GM12878 (cell line): ENCODE measurements at regions not wholly inside any gene's neighbourhood (a gene's known extent, or its start where the extent isn't known, plus 50 kb on each side); places are given as distances from the start of the nearest gene placed in this dataset.

Source experiments
- ATAC-seq: fragments of 200-7000 bp; cut with Tn5 transposase; 3 replicates; pipeline ENCODE4 v1.9.1; 2020; ENCODE audit warnings: mild to moderate bottlenecking, moderate library complexity
- BruUV-seq: library from RNA; stranded (reverse); fragments of 400-500 nt; replicated peaks from 2 replicates; lab custom pipeline; 2021; lab: Mats Ljungman, UMichigan
- CTCF ChIA-PET: fragments of 300-600 bp; sonication (Branson Sonifier 250); formaldehyde crosslinking; extraction: SDS; loops from one replicate; lab custom pipeline; 2021; ENCODE audit warnings: inconsistent platforms; lab: Yijun Ruan, JAX
- POLR2A ChIA-PET: fragments of 350-600 bp; formaldehyde crosslinking; extraction: SDS; loops from one replicate; lab custom pipeline; 2021; ENCODE audit warnings: inconsistent platforms; lab: Charles Lee
- RAD21 ChIA-PET: fragments of 300-600 bp; sonication (Branson Sonifier 250); formaldehyde crosslinking; loops from one replicate; lab custom pipeline; 2023; ENCODE audit warnings: antibody characterized with exemption; ENCODE audit not compliant: unreplicated experiment; lab: Charles Lee
- SMC1A ChIA-PET: fragments of 300-600 bp; sonication (Branson Sonifier 250); formaldehyde crosslinking; loops from one replicate; lab custom pipeline; 2023; ENCODE audit not compliant: unreplicated experiment, uncharacterized antibody; lab: Charles Lee
- DNase-seq: peaks from one replicate; pipeline ENCODE4 v3.0.0-alpha.2; 2011; ENCODE audit warnings: low read depth, low spot score
- FAIRE-seq: peaks from 3 replicates; lab custom pipeline; 2011; peaks lifted over from hg19 to GRCh38; lab: Jason Lieb, UNC
- H2AFZ ChIP-seq: 2 replicates; pipeline ENCODE4 v1.6.0; 2011; ENCODE audit warnings: low read depth, low read length, control low read depth; ENCODE audit not compliant: control insufficient read depth
- H3K27ac ChIP-seq: 2 replicates; pipeline ENCODE4 v1.5.1; 2011; ENCODE audit warnings: control low read depth; ENCODE audit not compliant: control insufficient read depth, insufficient read depth
- H3K27me3 ChIP-seq, 2 experiments: replicated peaks in 1 of 2; 2 replicates each; pipeline versions ENCODE4 v1.6.0 to v1.6.1; 2011; ENCODE audit warnings: low read length in 1 of 2; ENCODE audit not compliant: control insufficient read depth in 2 of 2, insufficient read depth in 2 of 2
- H3K36me3 ChIP-seq, 2 experiments: 2 replicates each; pipeline ENCODE4 v1.5.1; 2011; ENCODE audit warnings: low read length in 1 of 2; ENCODE audit not compliant: control insufficient read depth in 2 of 2, insufficient read depth in 2 of 2
- H3K4me1 ChIP-seq: 2 replicates; pipeline ENCODE4 v1.6.1; 2011; ENCODE audit warnings: mild to moderate bottlenecking, low read length, moderate library complexity, mixed read lengths; ENCODE audit not compliant: control insufficient read depth, insufficient read depth
- H3K4me2 ChIP-seq: 2 replicates; pipeline ENCODE4 v1.6.0; 2011; ENCODE audit warnings: control low read depth; ENCODE audit not compliant: control insufficient read depth, insufficient read depth
- H3K4me3 ChIP-seq: fragments of 200-600 bp; sonication (generic); 2 replicates; pipeline ENCODE4 v1.5.1; 2016
- H3K79me2 ChIP-seq: 2 replicates; pipeline ENCODE4 v1.6.0; 2011; ENCODE audit warnings: low read length; ENCODE audit not compliant: control insufficient read depth, insufficient read depth
- H3K9ac ChIP-seq: 2 replicates; pipeline ENCODE4 v1.8.0; 2011; ENCODE audit warnings: low read length, control low read depth, mixed read lengths; ENCODE audit not compliant: control insufficient read depth, insufficient read depth
- H3K9me3 ChIP-seq: replicated peaks from 3 replicates; pipeline ENCODE4 v1.5.1; 2011; ENCODE audit warnings: mild to moderate bottlenecking, low read length; ENCODE audit not compliant: control insufficient read depth, insufficient read depth
- H4K20me1 ChIP-seq: 2 replicates; pipeline ENCODE4 v1.6.0; 2011; ENCODE audit not compliant: control insufficient read depth, insufficient read depth
- CEBPB ChIP-seq, 2 experiments: fragments of 150-350 bp in 1 of 2; IDR thresholded peaks; 2 replicates each; pipeline ENCODE4 v1.6.1; 2012 to 2014; ENCODE audit warnings: low read depth in 2 of 2, low read length in 2 of 2, borderline replicate concordance in 1 of 2, inconsistent platforms in 1 of 2
- E2F4 ChIP-seq: IDR thresholded peaks from 2 replicates; pipeline ENCODE4 v1.6.1; 2012; ENCODE audit warnings: low read depth, low read length, improper control_type of control experiment
- HDAC2 ChIP-seq: fragments of 200-600 bp; sonication (generic); IDR thresholded peaks from 2 replicates; pipeline ENCODE4 v1.6.1; 2017
- IRF4 ChIP-seq: IDR thresholded peaks from 2 replicates; pipeline ENCODE4 v1.6.1; 2011; ENCODE audit warnings: low read depth, low read length
- KAT2A ChIP-seq: conservative IDR thresholded peaks from 2 replicates; pipeline ENCODE4 v1.6.1; 2011; ENCODE audit warnings: low read depth, low read length; ENCODE audit not compliant: control insufficient read depth
- NFYB ChIP-seq: IDR thresholded peaks from 2 replicates; pipeline ENCODE4 v1.6.1; 2011; ENCODE audit warnings: low read depth, mild to moderate bottlenecking, low read length, improper control_type of control experiment, moderate library complexity; ENCODE audit not compliant: insufficient read depth
- POLR2A ChIP-seq: IDR thresholded peaks from 2 replicates; pipeline ENCODE4 v1.6.1; 2011; ENCODE audit warnings: low read depth, mild to moderate bottlenecking, low read length
- TBL1XR1 ChIP-seq: IDR thresholded peaks from 2 replicates; pipeline ENCODE4 v1.6.1; 2012; ENCODE audit warnings: low read depth, low read length, improper control_type of control experiment
- WRNIP1 ChIP-seq: IDR thresholded peaks from 2 replicates; pipeline ENCODE4 v1.6.1; 2011; ENCODE audit warnings: low read depth, low read length, improper control_type of control experiment, borderline replicate concordance
- ZBED1 ChIP-seq: IDR thresholded peaks from 2 replicates; pipeline ENCODE4 v1.6.1; 2016; ENCODE audit warnings: borderline replicate concordance
- ZNF207 ChIP-seq: fragments of 450-650 bp; IDR thresholded peaks from 2 replicates; pipeline ENCODE4 v1.6.1; 2014; ENCODE audit warnings: antibody characterized with exemption, mild to moderate bottlenecking, borderline replicate concordance
- WGBS: methylation state at CpG from one replicate; pipeline ENCODE4 v1.1.6; 2016; ENCODE audit warnings: low lambda C conversion rate; ENCODE audit not compliant: insufficient replicate concordance, insufficient coverage; ENCODE audit errors: missing lambda C conversion rate; 5-methylcytosine and 5-hydroxymethylcytosine counted together
- in situ Hi-C: fragments of 300-500 bp; cut with MboI; formaldehyde crosslinking; loops from 9 replicates; pipeline ENCODE4 v1.14.3; 2018; ENCODE audit warnings: mixed read lengths
- intact Hi-C: fragments of 100-400 bp; cut with micrococcal nuclease; formaldehyde crosslinking; loops from one replicate; pipeline ENCODE4 v1.14.2; 2022; ENCODE audit not compliant: unreplicated experiment

- CTCF ChIA-PET, result interaction anchor here (0.9 to 1.7 kb wide), 4 partner anchors 10 to 263 kb away, joined by 3 to 5 read pairs (median 4); no protein-coding TSS in a partner anchor
- Histone ChIP-seq H3K9me3 (no peaks in the 10 kb centered on the region), H2AFZ (no peak overlapping the region), H3K36me3 (no peaks in the 10 kb centered on the region), H3K9ac (no peak overlapping the region), H3K4me2 (no peak overlapping the region), H3K79me2 (no peaks in the 10 kb centered on the region), H3K4me1 (no peaks in the 10 kb centered on the region), H3K27ac (no peak overlapping the region), H3K27me3 (no peaks in the 10 kb centered on the region), H4K20me1 (no peaks in the 10 kb centered on the region), H3K4me3 (no peak overlapping the region)
- SMC1A ChIA-PET, result interaction anchor here (0.8 kb wide), 1 partner anchor 263 kb away, joined by 3 read pairs; no protein-coding TSS in a partner anchor
- RAD21 ChIA-PET, result interaction anchor here (0.7 kb wide), 1 partner anchor 121 kb away, joined by 3 read pairs; no protein-coding TSS in a partner anchor
- TF ChIP-seq KAT2A, result no peak
- TF ChIP-seq CEBPB (IDR thresholded peaks at IDR 0.05; ENCODE audit: borderline replicate concordance in 1 of 2, low read depth in 2 of 2, low read length in 2 of 2), result no peak
- TF ChIP-seq POLR2A, result no peak
- no peak for TF ChIP-seq NFYB
- no peak for TF ChIP-seq HDAC2
- TF ChIP-seq IRF4, result no peak
- no peak for TF ChIP-seq WRNIP1
- no peak for TF ChIP-seq ZBED1
- TF ChIP-seq TBL1XR1, result no peak
- no peak for TF ChIP-seq E2F4
- no peak for TF ChIP-seq ZNF207
- intact Hi-C loops (no loop called here), in situ Hi-C loops (loop anchor here (10.0 kb wide), 1 partner anchor 125 kb away; no protein-coding TSS in a partner anchor)
- POLR2A ChIA-PET, result interaction anchor here (0.5 to 0.6 kb wide), 2 partner anchors 94 to 255 kb away, joined by 3 to 10 read pairs; no protein-coding TSS in a partner anchor
- DNase-seq (no peak), ATAC-seq (no peak), FAIRE-seq (no peak)
- 73% methylated on average over 9 of the region's 9 CpGs for WGBS
- BruUV-seq, result no TSS peak
Measured at GRCh38 chr19:13600091-13600490, 93.8 kb upstream of the CACNA1A start.
